ENCODE measurements at regions not wholly inside any gene's neighbourhood (a gene's known extent, or its start where the extent isn't known, plus 50 kb on each side); places are given as distances from the start of the nearest gene placed in this dataset.

- H2AFZ ChIP-seq (ENCODE audit: low read depth, low read length): no peak overlapping the region
- no peak overlapping the region for H3K4me3 ChIP-seq (ENCODE audit: low read length)
- H3K9ac ChIP-seq (ENCODE audit: low read length): no peak overlapping the region
- no peaks in the 10 kb centered on the region for H3K9me3 ChIP-seq (ENCODE audit: insufficient read depth, low read length)
- H3K27me3 ChIP-seq (ENCODE audit: low read depth, low read length): peaks cover 16% of the 10 kb centered on the region
- TF ChIP-seq EZH2phosphoT487 (IDR thresholded peaks at IDR 0.05; ENCODE audit: low read depth): no peak
- TF ChIP-seq, protein P1, sequence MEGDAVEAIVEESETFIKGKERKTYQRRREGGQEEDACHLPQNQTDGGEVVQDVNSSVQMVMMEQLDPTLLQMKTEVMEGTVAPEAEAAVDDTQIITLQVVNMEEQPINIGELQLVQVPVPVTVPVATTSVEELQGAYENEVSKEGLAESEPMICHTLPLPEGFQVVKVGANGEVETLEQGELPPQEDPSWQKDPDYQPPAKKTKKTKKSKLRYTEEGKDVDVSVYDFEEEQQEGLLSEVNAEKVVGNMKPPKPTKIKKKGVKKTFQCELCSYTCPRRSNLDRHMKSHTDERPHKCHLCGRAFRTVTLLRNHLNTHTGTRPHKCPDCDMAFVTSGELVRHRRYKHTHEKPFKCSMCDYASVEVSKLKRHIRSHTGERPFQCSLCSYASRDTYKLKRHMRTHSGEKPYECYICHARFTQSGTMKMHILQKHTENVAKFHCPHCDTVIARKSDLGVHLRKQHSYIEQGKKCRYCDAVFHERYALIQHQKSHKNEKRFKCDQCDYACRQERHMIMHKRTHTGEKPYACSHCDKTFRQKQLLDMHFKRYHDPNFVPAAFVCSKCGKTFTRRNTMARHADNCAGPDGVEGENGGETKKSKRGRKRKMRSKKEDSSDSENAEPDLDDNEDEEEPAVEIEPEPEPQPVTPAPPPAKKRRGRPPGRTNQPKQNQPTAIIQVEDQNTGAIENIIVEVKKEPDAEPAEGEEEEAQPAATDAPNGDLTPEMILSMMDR (IDR thresholded peaks at IDR 0.05; ENCODE audit: low read depth, low read length): no peak
- H3K79me2 ChIP-seq (ENCODE audit: low read length): no peaks in the 10 kb centered on the region
- no peaks in the 10 kb centered on the region for H3K36me3 ChIP-seq (replicated peaks; ENCODE audit: low read depth, low read length)
- H3K4me1 ChIP-seq (ENCODE audit: low read length): peaks cover 23% of the 10 kb centered on the region
- no peak overlapping the region for H3K4me2 ChIP-seq (ENCODE audit: low read length)
- no peak overlapping the region for H3K27ac ChIP-seq (ENCODE audit: low read length)
- H4K20me1 ChIP-seq (ENCODE audit: insufficient read depth, low read length): no peaks in the 10 kb centered on the region
Measured at GRCh38 chr20:1761116-1761515, 103.5 kb upstream of the SIRPG start.

DNA sequence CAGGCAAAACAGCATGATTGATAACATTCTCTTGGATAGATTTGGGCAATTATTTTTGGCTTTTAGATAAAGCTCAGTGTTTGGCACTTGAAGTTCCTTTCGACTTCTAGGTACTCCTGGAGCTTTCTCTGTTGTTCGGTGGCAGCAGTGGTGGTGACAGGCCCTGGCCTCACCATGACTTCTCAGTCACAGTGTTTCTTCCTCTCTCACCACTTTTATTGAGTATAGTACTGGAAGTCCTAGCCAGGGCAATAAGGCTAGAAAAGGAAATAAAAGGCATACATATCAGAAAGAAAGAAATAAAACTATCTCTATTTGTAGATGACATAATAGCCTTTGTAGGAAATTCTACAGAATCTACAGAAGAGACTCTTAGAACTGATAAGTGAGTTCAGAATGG, 101.2 kb upstream of the SIRPG start:
- H3K27me3 ChIP-seq (ENCODE audit: low read depth, low read length): peaks cover 19% of the 10 kb centered on the region
- no peak overlapping the region for H3K4me2 ChIP-seq (ENCODE audit: low read length)
- H4K20me1 ChIP-seq (ENCODE audit: insufficient read depth, low read length): no peaks in the 10 kb centered on the region
- H3K79me2 ChIP-seq (ENCODE audit: low read length): no peaks in the 10 kb centered on the region
- no peak overlapping the region for H3K4me3 ChIP-seq (ENCODE audit: low read length)
- no peaks in the 10 kb centered on the region; the same call in 1 of the 2 replicates for H3K9me3 ChIP-seq (ENCODE audit: insufficient read depth, low read length)
- peaks cover 11% of the 10 kb centered on the region for H3K4me1 ChIP-seq (ENCODE audit: low read length)
- no peak overlapping the region for H3K9ac ChIP-seq (ENCODE audit: low read length)
- no peak overlapping the region for H3K27ac ChIP-seq (ENCODE audit: low read length)
- no peaks in the 10 kb centered on the region for H3K36me3 ChIP-seq (replicated peaks; ENCODE audit: low read depth, low read length)
- TF ChIP-seq EZH2phosphoT487 (IDR thresholded peaks at IDR 0.05; ENCODE audit: low read depth): no peak
- TF ChIP-seq, protein P1 (IDR thresholded peaks at IDR 0.05; ENCODE audit: low read depth, low read length): no peak
- H2AFZ ChIP-seq (ENCODE audit: low read depth, low read length): no peak overlapping the region

- Histone ChIP-seq H3K36me3 (replicated peaks; ENCODE audit: low read depth, low read length) (no peaks in the 10 kb centered on the region), H4K20me1 (ENCODE audit: insufficient read depth, low read length) (no peaks in the 10 kb centered on the region), H3K4me1 (ENCODE audit: low read length) (peaks cover 11% of the 10 kb centered on the region), H3K27ac (ENCODE audit: low read length) (no peak overlapping the region), H3K9ac (ENCODE audit: low read length) (no peak overlapping the region), H2AFZ (ENCODE audit: low read depth, low read length) (no peak overlapping the region), H3K4me3 (ENCODE audit: low read length) (no peak overlapping the region), H3K9me3 (ENCODE audit: insufficient read depth, low read length) (no peaks in the 10 kb centered on the region; the same call in 1 of the 2 replicates), H3K27me3 (ENCODE audit: low read depth, low read length) (peaks cover 25% of the 10 kb centered on the region), H3K79me2 (ENCODE audit: low read length) (no peaks in the 10 kb centered on the region), H3K4me2 (ENCODE audit: low read length) (no peak overlapping the region)
- no peak for TF ChIP-seq EZH2phosphoT487 (IDR thresholded peaks at IDR 0.05; ENCODE audit: low read depth)
- TF ChIP-seq, protein P1 (IDR thresholded peaks at IDR 0.05; ENCODE audit: low read depth, low read length): no peak
Measured at GRCh38 chr20:1757606-1758512, 100.3 kb upstream of the SIRPG start.

DNA sequence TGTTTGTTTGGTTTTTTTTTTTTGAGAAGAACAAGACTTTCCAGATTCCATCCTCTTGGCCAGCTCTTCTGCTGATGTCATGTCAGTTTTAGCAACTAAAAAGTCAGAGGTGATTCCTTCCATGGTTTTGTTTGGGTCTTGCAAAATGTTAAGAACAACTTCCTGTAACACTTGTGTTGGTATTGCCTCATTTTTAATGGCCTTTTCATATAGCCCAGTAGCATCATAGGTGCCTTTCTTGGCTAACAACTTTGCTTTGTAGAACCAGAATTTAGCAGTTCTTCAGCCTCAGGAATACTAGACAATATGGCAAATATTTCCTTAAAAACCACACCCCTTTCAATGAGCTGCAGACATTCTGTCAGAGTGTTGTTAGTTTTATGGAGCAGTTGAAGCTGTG, 99.5 kb upstream of the SIRPG start:
- Histone ChIP-seq H2AFZ (ENCODE audit: low read depth, low read length) (no peak overlapping the region), H3K4me2 (ENCODE audit: low read length) (no peak overlapping the region), H3K79me2 (ENCODE audit: low read length) (no peaks in the 10 kb centered on the region), H3K36me3 (replicated peaks; ENCODE audit: low read depth, low read length) (no peaks in the 10 kb centered on the region), H3K4me3 (ENCODE audit: low read length) (no peak overlapping the region), H4K20me1 (ENCODE audit: insufficient read depth, low read length) (no peaks in the 10 kb centered on the region), H3K9me3 (ENCODE audit: insufficient read depth, low read length) (no peaks in the 10 kb centered on the region; the same call in 1 of the 2 replicates), H3K27ac (ENCODE audit: low read length) (no peak overlapping the region), H3K27me3 (ENCODE audit: low read depth, low read length) (peaks cover 31% of the 10 kb centered on the region), H3K4me1 (ENCODE audit: low read length) (peaks cover 11% of the 10 kb centered on the region), H3K9ac (ENCODE audit: low read length) (no peak overlapping the region)
- TF ChIP-seq, protein P1 (IDR thresholded peaks at IDR 0.05; ENCODE audit: low read depth, low read length): no peak
- no peak for TF ChIP-seq EZH2phosphoT487 (IDR thresholded peaks at IDR 0.05; ENCODE audit: low read depth)
